ENCODE measurements at regions not wholly inside any gene's neighbourhood (a gene's known extent, or its start where the extent isn't known, plus 50 kb on each side); places are given as distances from the start of the nearest gene placed in this dataset.

DNA sequence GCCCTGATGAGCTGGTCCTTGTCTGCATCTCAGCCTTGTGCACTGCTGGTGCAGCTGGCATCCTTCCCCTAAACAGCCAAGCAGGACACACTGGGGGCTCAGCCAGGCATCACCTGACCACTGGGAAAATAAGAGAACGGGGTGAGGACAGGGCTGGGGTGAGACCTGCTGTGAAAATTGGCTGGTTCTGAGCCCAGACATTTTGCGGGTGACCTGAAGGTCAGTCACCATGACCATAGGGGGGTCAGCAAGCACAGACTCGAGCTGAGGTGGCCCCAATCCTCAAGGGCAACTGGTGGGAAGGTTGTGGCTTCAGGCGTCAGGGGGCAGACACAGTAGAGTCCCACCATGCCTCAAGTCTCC, 144.9 kb upstream of the TWIST2 start:
- Histone ChIP-seq H3K36me3 (ENCODE audit: control insufficient read depth in 1 of 2, insufficient read depth in 2 of 2, low read length in 2 of 2) (no peaks in the 10 kb centered on the region), H4K91ac (ENCODE audit: low read depth, low read length) (no peak overlapping the region), H4K8ac (ENCODE audit: low read depth, low read length) (no peak overlapping the region), H2BK12ac (ENCODE audit: low read length) (no peak overlapping the region), H3K27me3 (ENCODE audit: insufficient read depth, low read length) (no peaks in the 10 kb centered on the region), H3K4me2 (ENCODE audit: low read length) (no peak overlapping the region), H2BK5ac (ENCODE audit: low read depth, low read length, poor library complexity) (no peak overlapping the region), H3K79me1 (ENCODE audit: low read length) (no peaks in the 10 kb centered on the region), H3K23ac (ENCODE audit: low read length) (no peak overlapping the region), H3K9ac (ENCODE audit: low read length) (no peak overlapping the region), H3K14ac (ENCODE audit: low read length) (no peak overlapping the region), H3K9me3 (ENCODE audit: insufficient read depth, low read depth, low read length) (no peaks in the 10 kb centered on the region), H3K27ac (ENCODE audit: low read depth, low read length) (no peak overlapping the region), H4K12ac (ENCODE audit: low read depth, low read length) (no peak overlapping the region), H3K18ac (ENCODE audit: low read length) (no peak overlapping the region), H2BK120ac (ENCODE audit: insufficient read depth, low read length, poor library complexity) (no peak overlapping the region), H2AK5ac (ENCODE audit: low read length) (no peak overlapping the region), H2AFZ (ENCODE audit: insufficient read depth, low read length, poor library complexity) (no peak overlapping the region), H3K4me3 (ENCODE audit: low read depth, low read length) (no peak overlapping the region), H3K4ac (ENCODE audit: low read depth, low read length) (no peak overlapping the region), H3K79me2 (ENCODE audit: control insufficient read depth, insufficient read depth, low read length, poor library complexity) (no peaks in the 10 kb centered on the region), H3K4me1 (ENCODE audit: control insufficient read depth in 1 of 2, insufficient read depth in 2 of 2, low read length in 2 of 2) (no peaks in the 10 kb centered on the region)
- DNase-seq = no peak
- no CpG with 5 or more reads among the region's 4 CpGs for WGBS (ENCODE audit: extremely low coverage, insufficient coverage, insufficient read length)

GRCh38 chr2:238703436-238703835, 144.4 kb upstream of the TWIST2 start:
- Histone ChIP-seq H3K4ac (ENCODE audit: low read depth, low read length) (no peak overlapping the region), H3K4me1 (ENCODE audit: control insufficient read depth in 1 of 2, insufficient read depth in 2 of 2, low read length in 2 of 2) (no peaks in the 10 kb centered on the region), H2BK12ac (ENCODE audit: low read length) (no peak overlapping the region), H3K36me3 (ENCODE audit: control insufficient read depth in 1 of 2, insufficient read depth in 2 of 2, low read length in 2 of 2) (no peaks in the 10 kb centered on the region), H3K9me3 (ENCODE audit: insufficient read depth, low read depth, low read length) (no peaks in the 10 kb centered on the region), H4K12ac (ENCODE audit: low read depth, low read length) (no peak overlapping the region), H3K27ac (ENCODE audit: low read depth, low read length) (no peak overlapping the region), H3K14ac (ENCODE audit: low read length) (no peak overlapping the region), H3K4me2 (ENCODE audit: low read length) (no peak overlapping the region), H2BK5ac (ENCODE audit: low read depth, low read length, poor library complexity) (no peak overlapping the region), H3K27me3 (ENCODE audit: insufficient read depth, low read length) (no peaks in the 10 kb centered on the region), H3K23ac (ENCODE audit: low read length) (no peak overlapping the region), H3K18ac (ENCODE audit: low read length) (no peak overlapping the region), H2BK120ac (ENCODE audit: insufficient read depth, low read length, poor library complexity) (no peak overlapping the region), H3K9ac (ENCODE audit: low read length) (no peak overlapping the region), H3K4me3 (ENCODE audit: low read depth, low read length) (no peak overlapping the region), H3K79me1 (ENCODE audit: low read length) (no peaks in the 10 kb centered on the region), H3K79me2 (ENCODE audit: control insufficient read depth, insufficient read depth, low read length, poor library complexity) (no peaks in the 10 kb centered on the region), H4K91ac (ENCODE audit: low read depth, low read length) (no peak overlapping the region), H2AK5ac (ENCODE audit: low read length) (no peak overlapping the region), H4K8ac (ENCODE audit: low read depth, low read length) (no peak overlapping the region), H2AFZ (ENCODE audit: insufficient read depth, low read length, poor library complexity) (no peak overlapping the region)
- WGBS (ENCODE audit: extremely low coverage, insufficient coverage, insufficient read length) = no CpG with 5 or more reads among the region's 9 CpGs
- no peak for DNase-seq

GRCh38 chr2:238704471-238705225, 143.2 kb upstream of the TWIST2 start:
- Histone ChIP-seq H3K18ac (ENCODE audit: low read length) (no peak overlapping the region), H2AK5ac (ENCODE audit: low read length) (no peak overlapping the region), H3K14ac (ENCODE audit: low read length) (no peak overlapping the region), H3K9me3 (ENCODE audit: insufficient read depth, low read depth, low read length) (no peaks in the 10 kb centered on the region), H3K9ac (ENCODE audit: low read length) (no peak overlapping the region), H3K79me2 (ENCODE audit: control insufficient read depth, insufficient read depth, low read length, poor library complexity) (no peaks in the 10 kb centered on the region), H3K4me1 (ENCODE audit: control insufficient read depth in 1 of 2, insufficient read depth in 2 of 2, low read length in 2 of 2) (no peaks in the 10 kb centered on the region), H2BK12ac (ENCODE audit: low read length) (no peak overlapping the region), H4K91ac (ENCODE audit: low read depth, low read length) (no peak overlapping the region), H3K23ac (ENCODE audit: low read length) (no peak overlapping the region), H3K79me1 (ENCODE audit: low read length) (no peaks in the 10 kb centered on the region), H3K4ac (ENCODE audit: low read depth, low read length) (no peak overlapping the region), H3K27ac (ENCODE audit: low read depth, low read length) (no peak overlapping the region), H4K8ac (ENCODE audit: low read depth, low read length) (no peak overlapping the region), H3K27me3 (ENCODE audit: insufficient read depth, low read length) (no peaks in the 10 kb centered on the region), H2BK120ac (ENCODE audit: insufficient read depth, low read length, poor library complexity) (no peak overlapping the region), H3K4me2 (ENCODE audit: low read length) (no peak overlapping the region), H4K12ac (ENCODE audit: low read depth, low read length) (no peak overlapping the region), H3K4me3 (ENCODE audit: low read depth, low read length) (no peak overlapping the region), H2AFZ (ENCODE audit: insufficient read depth, low read length, poor library complexity) (no peak overlapping the region), H3K36me3 (ENCODE audit: control insufficient read depth in 1 of 2, insufficient read depth in 2 of 2, low read length in 2 of 2) (no peaks in the 10 kb centered on the region), H2BK5ac (ENCODE audit: low read depth, low read length, poor library complexity) (no peak overlapping the region)
- no CpG with 5 or more reads among the region's 11 CpGs for WGBS (ENCODE audit: extremely low coverage, insufficient coverage, insufficient read length)
- DNase-seq = peak in 1 of 2 donors; percentile 39

- no CpG with 5 or more reads among the region's 8 CpGs for WGBS (ENCODE audit: extremely low coverage, insufficient coverage, insufficient read length)
- H4K8ac ChIP-seq (ENCODE audit: low read depth, low read length) = no peak overlapping the region
These were observed 141.7 kb upstream of the TWIST2 start for GRCh38 chr2:238706163-238706562.

More at GRCh38 chr2:238706163-238706562, 141.7 kb upstream of the TWIST2 start:
- no peaks in the 10 kb centered on the region for H3K79me2 ChIP-seq (ENCODE audit: control insufficient read depth, insufficient read depth, low read length, poor library complexity)
- no peak overlapping the region for H2AK5ac ChIP-seq (ENCODE audit: low read length)
- no peak overlapping the region for H3K14ac ChIP-seq (ENCODE audit: low read length)
- H3K79me1 ChIP-seq (ENCODE audit: low read length) = no peaks in the 10 kb centered on the region
- H4K91ac ChIP-seq (ENCODE audit: low read depth, low read length) = no peak overlapping the region
- H3K36me3 ChIP-seq (ENCODE audit: control insufficient read depth in 1 of 2, insufficient read depth in 2 of 2, low read length in 2 of 2) = no peaks in the 10 kb centered on the region
- no peak overlapping the region for H3K4me3 ChIP-seq (ENCODE audit: low read depth, low read length)
- no peak overlapping the region for H3K9ac ChIP-seq (ENCODE audit: low read length)
- no peak overlapping the region for H3K4me2 ChIP-seq (ENCODE audit: low read length)
- H2BK12ac ChIP-seq (ENCODE audit: low read length) = no peak overlapping the region
- H3K23ac ChIP-seq (ENCODE audit: low read length) = no peak overlapping the region
- no peak overlapping the region for H2AFZ ChIP-seq (ENCODE audit: insufficient read depth, low read length, poor library complexity)
- no peak for DNase-seq
- H4K12ac ChIP-seq (ENCODE audit: low read depth, low read length) = no peak overlapping the region
- H3K4me1 ChIP-seq (ENCODE audit: control insufficient read depth in 1 of 2, insufficient read depth in 2 of 2, low read length in 2 of 2) = no peaks in the 10 kb centered on the region
- no peak overlapping the region for H3K4ac ChIP-seq (ENCODE audit: low read depth, low read length)
- H3K18ac ChIP-seq (ENCODE audit: low read length) = no peak overlapping the region
- no peak overlapping the region for H3K27ac ChIP-seq (ENCODE audit: low read depth, low read length)
- no peak overlapping the region for H2BK120ac ChIP-seq (ENCODE audit: insufficient read depth, low read length, poor library complexity)
- no peaks in the 10 kb centered on the region for H3K9me3 ChIP-seq (ENCODE audit: insufficient read depth, low read depth, low read length)
- no peak overlapping the region for H2BK5ac ChIP-seq (ENCODE audit: low read depth, low read length, poor library complexity)
- H3K27me3 ChIP-seq (ENCODE audit: insufficient read depth, low read length) = no peaks in the 10 kb centered on the region

All from trophoblast cell (in vitro differentiated cells and primary cell).